IMR-90 (cell line): ENCODE measurements at regions not wholly inside any gene's neighbourhood (a gene's known extent, or its start where the extent isn't known, plus 50 kb on each side); places are given as distances from the start of the nearest gene placed in this dataset.

Experiments used
- ATAC-seq: fragments of 200-7000 bp; cut with Tn5 transposase; 2 replicates; pipeline ENCODE4 v1.9.1; 2020; ENCODE audit warnings: low read depth, mild to moderate bottlenecking, moderate library complexity
- BruUV-seq: library from RNA; stranded (reverse); fragments of 400-500 nt; replicated peaks from 2 replicates; lab custom pipeline; 2021; lab: Mats Ljungman, UMichigan
- CTCF ChIA-PET: fragments of 300-600 bp; formaldehyde crosslinking; extraction: SDS; loops from one replicate; lab custom pipeline; 2021; ENCODE audit warnings: antibody characterized with exemption; lab: Yijun Ruan, JAX
- POLR2A ChIA-PET: fragments of 300-600 bp; sonication (Branson Sonifier 250); formaldehyde crosslinking; loops from one replicate; lab custom pipeline; 2022; ENCODE audit warnings: antibody characterized with exemption; ENCODE audit not compliant: unreplicated experiment; lab: Charles Lee
- DNase-seq: peaks from one replicate; pipeline ENCODE4 v3.0.0; 2013
- H2AFZ ChIP-seq: replicated peaks from 2 replicates; pipeline ENCODE3; 2013; ENCODE audit warnings: low read length, mild to moderate bottlenecking; ENCODE audit not compliant: poor library complexity
- H2AK5ac ChIP-seq: 2 replicates; pipeline ENCODE4 v1.6.1; 2013; ENCODE audit warnings: low read depth, low read length, inconsistent platforms
- H2AK9ac ChIP-seq: replicated peaks from 2 replicates; pipeline ENCODE3; 2013; ENCODE audit warnings: mild to moderate bottlenecking, low read depth, low read length, moderate library complexity; ENCODE audit not compliant: poor library complexity
- H2BK120ac ChIP-seq: 2 replicates; pipeline ENCODE4 v1.6.1; 2013; ENCODE audit warnings: low read depth, low read length, inconsistent platforms
- H2BK15ac ChIP-seq: 3 replicates; pipeline ENCODE4 v1.6.1; 2013; ENCODE audit warnings: low read depth, low read length, inconsistent platforms
- H2BK20ac ChIP-seq: 2 replicates; pipeline ENCODE4 v1.6.1; 2013; ENCODE audit warnings: low read depth, mild to moderate bottlenecking, inconsistent platforms, low read length, moderate library complexity
- H2BK5ac ChIP-seq: 2 replicates; pipeline ENCODE4 v1.6.1; 2013; ENCODE audit warnings: mild to moderate bottlenecking, low read depth, low read length, inconsistent platforms; ENCODE audit not compliant: poor library complexity, severe bottlenecking
- H3K14ac ChIP-seq: replicated peaks from 2 replicates; pipeline ENCODE4 v1.6.1; 2013; ENCODE audit warnings: low read depth, low read length, inconsistent platforms
- H3K18ac ChIP-seq: 2 replicates; pipeline ENCODE4 v1.6.1; 2013; ENCODE audit warnings: low read depth, low read length, control low read depth
- H3K23ac ChIP-seq: 2 replicates; pipeline ENCODE4 v1.6.1; 2013; ENCODE audit warnings: low read depth, low read length, inconsistent platforms
- H3K27ac ChIP-seq: 2 replicates; pipeline ENCODE4 v1.5.1; 2013; ENCODE audit warnings: mild to moderate bottlenecking, control low read depth, low read length; ENCODE audit not compliant: insufficient read depth
- H3K27me3 ChIP-seq: 2 replicates; pipeline ENCODE4 v1.6.1; 2013; ENCODE audit warnings: low read length; ENCODE audit not compliant: control insufficient read depth, insufficient read depth
- H3K36me3 ChIP-seq: 2 replicates; pipeline ENCODE4 v1.6.1; 2013; ENCODE audit warnings: low read length, mixed read lengths; ENCODE audit not compliant: control insufficient read depth, insufficient read depth
- H3K4ac ChIP-seq: 2 replicates; pipeline ENCODE4 v1.6.1; 2013; ENCODE audit warnings: low read depth, low read length, inconsistent platforms
- H3K4me1 ChIP-seq: 2 replicates; pipeline ENCODE4 v1.6.1; 2013; ENCODE audit warnings: low read length, mixed read lengths; ENCODE audit not compliant: control insufficient read depth, insufficient read depth
- H3K4me2 ChIP-seq: 2 replicates; pipeline ENCODE4 v1.6.1; 2013; ENCODE audit warnings: low read depth, mild to moderate bottlenecking, control low read depth, low read length, moderate library complexity
- H3K4me3 ChIP-seq: 2 replicates; pipeline ENCODE4 v1.5.1; 2013; ENCODE audit warnings: low read depth, mild to moderate bottlenecking, control low read depth, low read length, moderate library complexity; ENCODE audit not compliant: insufficient read depth
- H3K56ac ChIP-seq: 2 replicates; pipeline ENCODE4 v1.6.1; 2013; ENCODE audit warnings: low read length, inconsistent platforms; ENCODE audit not compliant: insufficient read depth; ENCODE audit errors: extremely low read depth
- H3K79me1 ChIP-seq, 2 experiments: 2 replicates each; pipeline ENCODE4 v1.6.1; 2013; ENCODE audit warnings: low read length in 2 of 2, inconsistent platforms in 1 of 2, low read depth in 1 of 2
- H3K9ac ChIP-seq: 2 replicates; pipeline ENCODE4 v1.6.1; 2013; ENCODE audit warnings: low read depth, low read length, control low read depth
- H3K9me1 ChIP-seq: 2 replicates; pipeline ENCODE4 v1.6.1; 2013; ENCODE audit warnings: low read length, inconsistent platforms; ENCODE audit not compliant: insufficient read depth
- H3K9me3 ChIP-seq: 2 replicates; pipeline ENCODE4 v1.6.1; 2013; ENCODE audit warnings: low read length; ENCODE audit not compliant: control insufficient read depth, insufficient read depth
- H4K20me1 ChIP-seq: 2 replicates; pipeline ENCODE4 v1.6.1; 2013; ENCODE audit warnings: low read length, inconsistent platforms; ENCODE audit not compliant: insufficient read depth
- H4K5ac ChIP-seq: 2 replicates; pipeline ENCODE4 v1.6.1; 2013; ENCODE audit warnings: mild to moderate bottlenecking, low read depth, low read length, control low read depth
- H4K8ac ChIP-seq, 2 experiments: 2 replicates each; pipeline ENCODE4 v1.6.1; 2013; ENCODE audit warnings: low read depth in 2 of 2, low read length in 2 of 2, control low read depth in 1 of 2, inconsistent platforms in 1 of 2
- H4K91ac ChIP-seq: 2 replicates; pipeline ENCODE4 v1.6.1; 2013; ENCODE audit warnings: low read depth, low read length, inconsistent platforms; ENCODE audit not compliant: insufficient read depth
- BHLHE40 ChIP-seq: fragments of 150-350 bp; IDR thresholded peaks from 2 replicates; pipeline ENCODE4 v1.6.1; 2016; ENCODE audit warnings: mild to moderate bottlenecking, low read depth, low read length
- CEBPB ChIP-seq: IDR thresholded peaks from 2 replicates; pipeline ENCODE4 v1.6.1; 2012; ENCODE audit warnings: low read depth, low read length, improper control_type of control experiment
- CHD1 ChIP-seq: IDR thresholded peaks from 2 replicates; pipeline ENCODE4 v1.6.1; 2012; ENCODE audit warnings: low read depth, low read length, improper control_type of control experiment
- CTCF ChIP-seq: conservative IDR thresholded peaks from 2 replicates; pipeline ENCODE4 v1.5.1; 2012; ENCODE audit warnings: mild to moderate bottlenecking, low read depth, low read length, improper control_type of control experiment
- ELK1 ChIP-seq: fragments of 150-350 bp; IDR thresholded peaks from 2 replicates; pipeline ENCODE4 v1.6.1; 2016; ENCODE audit warnings: low read depth, mild to moderate bottlenecking, low read length, moderate library complexity, borderline replicate concordance
- FOS ChIP-seq: fragments of 150-350 bp; IDR thresholded peaks from 2 replicates; pipeline ENCODE4 v1.6.1; 2016; ENCODE audit warnings: low read depth, low read length
- MAFK ChIP-seq: IDR thresholded peaks from 2 replicates; pipeline ENCODE4 v1.6.1; 2012; ENCODE audit warnings: low read depth, low read length, improper control_type of control experiment
- MAZ ChIP-seq: IDR thresholded peaks from 2 replicates; pipeline ENCODE4 v1.6.1; 2012; ENCODE audit warnings: low read depth, mild to moderate bottlenecking, low read length, improper control_type of control experiment, moderate library complexity, borderline replicate concordance
- MXI1 ChIP-seq: IDR thresholded peaks from 2 replicates; pipeline ENCODE4 v1.6.1; 2012; ENCODE audit warnings: low read depth, mild to moderate bottlenecking, low read length, moderate library complexity, borderline replicate concordance
- NFE2L2 ChIP-seq: fragments of 150-350 bp; IDR thresholded peaks from 2 replicates; pipeline ENCODE4 v1.6.1; 2016; ENCODE audit warnings: low read depth, mild to moderate bottlenecking, low read length
- POLR2A ChIP-seq: IDR thresholded peaks from 2 replicates; pipeline ENCODE4 v1.6.1; 2012; ENCODE audit warnings: mild to moderate bottlenecking, low read depth, low read length
- RAD21 ChIP-seq: IDR thresholded peaks from 2 replicates; pipeline ENCODE4 v1.6.1; 2012; ENCODE audit warnings: low read length, improper control_type of control experiment
- RCOR1 ChIP-seq: IDR thresholded peaks from 2 replicates; pipeline ENCODE4 v1.6.1; 2012; ENCODE audit warnings: mild to moderate bottlenecking, low read length, improper control_type of control experiment; ENCODE audit not compliant: insufficient replicate concordance
- RFX5 ChIP-seq: IDR thresholded peaks from 2 replicates; pipeline ENCODE4 v1.8.0; 2012; ENCODE audit warnings: low read depth, mild to moderate bottlenecking, low read length, moderate library complexity
- SMC3 ChIP-seq: fragments of 150-350 bp; IDR thresholded peaks from 2 replicates; pipeline ENCODE4 v1.6.1; 2016; ENCODE audit warnings: low read depth, mild to moderate bottlenecking, antibody characterized with exemption, low read length, moderate library complexity
- USF2 ChIP-seq: fragments of 150-350 bp; IDR thresholded peaks from 2 replicates; pipeline ENCODE4 v1.6.1; 2017; ENCODE audit warnings: mild to moderate bottlenecking, antibody characterized with exemption, low read length, low read depth
- WGBS, 2 experiments: methylation state at CpG; one replicate each; pipeline versions ENCODE4 v1.1.5 to v1.1.7; 2013; ENCODE audit warnings: missing lambda C conversion rate in 2 of 2; ENCODE audit not compliant: insufficient read length in 1 of 2; ENCODE audit errors: extremely low coverage in 2 of 2; 5-methylcytosine and 5-hydroxymethylcytosine counted together
- dilution Hi-C: fragments of 300-500 bp; cut with HindIII; formaldehyde crosslinking; loops from one replicate; pipeline ENCODE4 v1.14.3; 2018; ENCODE audit warnings: low sequenced_read_pairs; ENCODE audit not compliant: unreplicated experiment
- in situ Hi-C: fragments of 300-500 bp; cut with MboI; formaldehyde crosslinking; loops from 3 replicates; pipeline ENCODE4 v1.14.3; 2019; ENCODE audit warnings: low sequenced_read_pairs, inconsistent platforms, mixed read lengths
- intact Hi-C: fragments of 100-400 bp; cut with micrococcal nuclease; formaldehyde crosslinking; loops from 2 replicates; pipeline ENCODE4 v1.10.0; 2022

- Histone ChIP-seq H4K8ac (no peak overlapping the region), H2AK5ac (no peak overlapping the region), H3K4ac (no peak overlapping the region), H4K91ac (no peak overlapping the region), H3K9me3 (no peaks in the 10 kb centered on the region; the same call in 1 of the 2 replicates), H3K4me3 (no peak overlapping the region), H3K27me3 (no peaks in the 10 kb centered on the region), H3K23ac (no peak overlapping the region), H3K9me1 (no peaks in the 10 kb centered on the region), H2BK15ac (no peak overlapping the region), H3K27ac (no peak overlapping the region), H3K14ac (no peak overlapping the region), H3K9ac (no peak overlapping the region), H2AK9ac (no peak overlapping the region), H2BK20ac (no peak overlapping the region), H2BK5ac (no peak overlapping the region), H3K18ac (no peak overlapping the region), H3K4me2 (no peak overlapping the region), H3K56ac (no peak overlapping the region), H3K4me1 (no peaks in the 10 kb centered on the region), H2BK120ac (no peak overlapping the region), H3K36me3 (no peaks in the 10 kb centered on the region), H2AFZ (no peak overlapping the region), H4K20me1 (no peaks in the 10 kb centered on the region), H4K5ac (no peak overlapping the region), H3K79me1 (no peaks in the 10 kb centered on the region)
- ChIA-PET CTCF (no interaction called here), POLR2A (no interaction called here)
- WGBS, 2 experiments: 73% methylated on average over 2 of the region's 3 CpGs; no CpG with 5 or more reads in 1 of the 2 experiments
- ATAC-seq (no peak), DNase-seq (no peak)
- TF ChIP-seq RFX5: no peak
- TF ChIP-seq FOS: no peak
- no peak for TF ChIP-seq ELK1
- TF ChIP-seq CHD1: no peak
- no peak for TF ChIP-seq RCOR1
- no peak for TF ChIP-seq MXI1
- TF ChIP-seq CTCF: no peak
- no peak for TF ChIP-seq BHLHE40
- TF ChIP-seq NFE2L2: no peak
- TF ChIP-seq SMC3: no peak
- TF ChIP-seq CEBPB: no peak
- TF ChIP-seq POLR2A: no peak
- TF ChIP-seq USF2: no peak
- TF ChIP-seq MAFK: no peak
- no peak for TF ChIP-seq MAZ
- TF ChIP-seq RAD21: no peak
- intact Hi-C loops (no loop called here), dilution Hi-C loops (no loop called here), in situ Hi-C loops (no loop called here)
- BruUV-seq: no TSS peak
Measured at GRCh38 chr3:22063500-22063899, 312.5 kb upstream of the ZNF385D start.
